Prostate gland (tissue), 2 donors: ENCODE measurements at regions not wholly inside any gene's neighbourhood (a gene's known extent, or its start where the extent isn't known, plus 50 kb on each side); places are given as distances from the start of the nearest gene placed in this dataset.

Experiments used
- CTCF ChIP-seq, 4 experiments: fragments of 200-600 bp in 2 of 4; fragments of 450-650 bp in 2 of 4; sonication (generic) in 2 of 4; IDR thresholded peaks; 1 replicate in 3 of 4; 2 replicates in 1 of 4; pipeline ENCODE4 v1.5.1; 2016 to 2019; ENCODE audit warnings: antibody characterized with exemption in 4 of 4, mild to moderate bottlenecking in 2 of 4, moderate library complexity in 2 of 4
- POLR2A ChIP-seq: fragments of 450-650 bp; IDR thresholded peaks from one replicate; pipeline ENCODE4 v1.6.1; 2016; ENCODE audit warnings: antibody characterized with exemption, mild to moderate bottlenecking

GRCh38 chr4:121227341-121227792 is 63.2 kb upstream of the TNIP3 start:
- TF ChIP-seq CTCF (IDR thresholded peaks at IDR 0.05) = peak in 1 of 4 experiments; percentile 10
- no peak for TF ChIP-seq POLR2A
